ENCODE measurements at regions not wholly inside any gene's neighbourhood (a gene's known extent, or its start where the extent isn't known, plus 50 kb on each side); places are given as distances from the start of the nearest gene placed in this dataset.

DNA sequence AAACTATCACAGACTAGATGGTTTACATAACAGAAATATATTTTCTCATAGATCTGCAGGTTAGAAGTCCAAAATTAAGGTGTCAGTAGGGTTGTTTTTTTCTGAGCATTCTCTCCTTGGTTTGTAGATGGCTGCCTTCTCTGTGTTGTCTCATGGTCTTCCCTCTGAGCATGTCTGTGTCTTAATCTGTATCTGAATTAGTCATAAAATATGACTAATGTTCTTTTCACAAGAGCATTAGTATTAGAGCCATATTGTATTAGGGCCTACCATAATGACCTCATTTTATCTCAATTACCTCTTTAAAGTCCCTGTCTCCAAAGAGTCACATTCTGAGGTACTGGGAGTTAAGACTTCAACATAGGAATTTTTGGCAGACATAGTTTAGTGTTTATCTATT is 77.2 kb upstream of the OBI1 start:
- TF ChIP-seq POLR2AphosphoS5 (IDR thresholded peaks at IDR 0.05; ENCODE audit: low read depth, low read length) (no peak), SIN3A (IDR thresholded peaks at IDR 0.05; ENCODE audit: borderline replicate concordance, insufficient read depth, low read depth, low read length) (no peak)
- TF ChIP-seq, protein P1, sequence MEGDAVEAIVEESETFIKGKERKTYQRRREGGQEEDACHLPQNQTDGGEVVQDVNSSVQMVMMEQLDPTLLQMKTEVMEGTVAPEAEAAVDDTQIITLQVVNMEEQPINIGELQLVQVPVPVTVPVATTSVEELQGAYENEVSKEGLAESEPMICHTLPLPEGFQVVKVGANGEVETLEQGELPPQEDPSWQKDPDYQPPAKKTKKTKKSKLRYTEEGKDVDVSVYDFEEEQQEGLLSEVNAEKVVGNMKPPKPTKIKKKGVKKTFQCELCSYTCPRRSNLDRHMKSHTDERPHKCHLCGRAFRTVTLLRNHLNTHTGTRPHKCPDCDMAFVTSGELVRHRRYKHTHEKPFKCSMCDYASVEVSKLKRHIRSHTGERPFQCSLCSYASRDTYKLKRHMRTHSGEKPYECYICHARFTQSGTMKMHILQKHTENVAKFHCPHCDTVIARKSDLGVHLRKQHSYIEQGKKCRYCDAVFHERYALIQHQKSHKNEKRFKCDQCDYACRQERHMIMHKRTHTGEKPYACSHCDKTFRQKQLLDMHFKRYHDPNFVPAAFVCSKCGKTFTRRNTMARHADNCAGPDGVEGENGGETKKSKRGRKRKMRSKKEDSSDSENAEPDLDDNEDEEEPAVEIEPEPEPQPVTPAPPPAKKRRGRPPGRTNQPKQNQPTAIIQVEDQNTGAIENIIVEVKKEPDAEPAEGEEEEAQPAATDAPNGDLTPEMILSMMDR (IDR thresholded peaks at IDR 0.05): no peak

All from Panc1 (cell line).